CD4-positive, alpha-beta T cell (primary cell): ENCODE measurements at regions not wholly inside any gene's neighbourhood (a gene's known extent, or its start where the extent isn't known, plus 50 kb on each side); places are given as distances from the start of the nearest gene placed in this dataset.

Source experiments
- ATAC-seq: fragments of 200-7000 bp; cut with Tn5 transposase; one replicate; pipeline ENCODE4 v1.10.0; 2022; ENCODE audit warnings: mild to moderate bottlenecking; ENCODE audit not compliant: poor library complexity
- CTCF ChIA-PET: fragments of 350-600 bp; sonication (Branson Sonifier 250); formaldehyde crosslinking; loops from one replicate; lab custom pipeline; 2021; ENCODE audit warnings: antibody characterized with exemption, inconsistent platforms; lab: Charles Lee
- POLR2A ChIA-PET: fragments of 350-600 bp; sonication (Branson Sonifier 250); formaldehyde crosslinking; loops from one replicate; lab custom pipeline; 2021; ENCODE audit warnings: antibody characterized with exemption, inconsistent platforms; lab: Charles Lee
- DNase-seq, 14 experiments: peaks; one replicate each; pipeline ENCODE4 v3.0.0-alpha.2; 2013 to 2020; ENCODE audit warnings: mixed read lengths in 2 of 14
- H3K27ac ChIP-seq, 2 donors: one replicate each; pipeline versions ENCODE4 v1.5.1 to v1.7.0; 2013; ENCODE audit warnings: low read length in 2 of 2, low read depth in 1 of 2, mild to moderate bottlenecking in 1 of 2
- H3K27me3 ChIP-seq, 2 experiments: 1 replicate in 1 of 2; 2 replicates in 1 of 2; pipeline versions ENCODE4 v1.6.1 to v1.7.0; 2013; ENCODE audit warnings: low read length in 2 of 2, control low read depth in 1 of 2, mild to moderate bottlenecking in 1 of 2, moderate library complexity in 1 of 2; ENCODE audit not compliant: insufficient read depth in 2 of 2, control insufficient read depth in 1 of 2
- H3K36me3 ChIP-seq: one replicate; pipeline ENCODE4 v1.6.1; 2013; ENCODE audit warnings: low read length, control low read depth; ENCODE audit not compliant: insufficient read depth
- H3K4me1 ChIP-seq: one replicate; pipeline ENCODE4 v1.6.1; 2013; ENCODE audit warnings: low read length, control low read depth; ENCODE audit not compliant: insufficient read depth
- H3K4me3 ChIP-seq: one replicate; pipeline ENCODE4 v1.5.1; 2013; ENCODE audit warnings: mild to moderate bottlenecking, low read length, moderate library complexity
- H3K9me3 ChIP-seq, 2 experiments: 1 replicate in 1 of 2; 2 replicates in 1 of 2; pipeline versions ENCODE4 v1.6.1 to v1.7.0; 2013; ENCODE audit warnings: low read length in 2 of 2, mild to moderate bottlenecking in 2 of 2, control low read depth in 1 of 2, moderate library complexity in 1 of 2; ENCODE audit not compliant: control insufficient read depth in 1 of 2, insufficient read depth in 1 of 2
- H3K27ac Mint-ChIP-seq: one replicate; pipeline ENCODE4 v1.8.0; 2020; ENCODE audit warnings: mixed read lengths
- H3K27me3 Mint-ChIP-seq: one replicate; pipeline ENCODE4 v1.8.0; 2021; ENCODE audit warnings: mixed read lengths
- H3K36me3 Mint-ChIP-seq: one replicate; pipeline ENCODE4 v1.8.0; 2021; ENCODE audit warnings: low read depth, mixed read lengths
- H3K4me1 Mint-ChIP-seq: one replicate; pipeline ENCODE4 v1.8.0; 2021; ENCODE audit warnings: low read depth, mixed read lengths
- H3K4me3 Mint-ChIP-seq: one replicate; pipeline ENCODE4 v1.8.0; 2020; ENCODE audit warnings: mild to moderate bottlenecking, mixed read lengths
- H3K9me3 Mint-ChIP-seq: one replicate; pipeline ENCODE4 v1.8.0; 2020; ENCODE audit warnings: mixed read lengths
- intact Hi-C, 2 experiments: fragments of 100-400 bp; cut with DNase I in 1 of 2; cut with micrococcal nuclease in 1 of 2; formaldehyde crosslinking; loops; one replicate each; pipeline versions ENCODE4 v1.15.1 to v1.9.0; 2023 to 2025; cut with DNase I, micrococcal nuclease
- TF ChIP-seq, protein P1 (sequence below): fragments of 200-600 bp; IDR thresholded peaks from one replicate; pipeline ENCODE4 v1.8.0; 2022; ENCODE audit warnings: antibody characterized with exemption, mild to moderate bottlenecking

DNA sequence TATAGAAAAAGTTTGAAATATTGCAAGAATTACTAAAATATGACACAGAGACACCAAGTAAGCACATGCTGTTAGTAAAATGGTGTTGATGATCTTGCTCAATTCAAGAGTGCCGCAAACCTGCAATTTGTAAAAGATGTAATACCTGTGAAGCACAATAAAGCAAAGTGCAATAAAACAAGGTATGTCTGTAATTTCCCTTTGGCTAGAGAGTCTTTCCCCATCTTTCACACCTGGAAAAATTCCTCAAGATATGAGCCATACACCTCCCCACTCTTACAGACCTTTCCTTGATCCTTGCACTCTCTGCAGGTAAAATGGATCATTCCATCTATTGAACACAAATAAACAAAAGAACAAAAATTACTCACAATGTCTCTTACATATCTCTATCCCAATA, 597.8 kb downstream of the EFNA5 start:
- Mint-ChIP-seq H3K27ac (no peak overlapping the region), H3K36me3 (no peaks in the 10 kb centered on the region), H3K4me1 (no peaks in the 10 kb centered on the region), H3K9me3 (peaks cover 13% of the 10 kb centered on the region), H3K27me3 (no peaks in the 10 kb centered on the region), H3K4me3 (no peak overlapping the region)
- ChIA-PET POLR2A (no interaction called here), CTCF (no interaction called here)
- H3K27ac ChIP-seq = no peak overlapping the region
- no peaks in the 10 kb centered on the region for H3K27me3 ChIP-seq
- H3K9me3 ChIP-seq = peaks cover 0 to 8% of the 10 kb centered on the region in 2 experiments
- DNase-seq (no peak), ATAC-seq (no peak)
- no peak overlapping the region for H3K4me3 ChIP-seq
- no peaks in the 10 kb centered on the region for H3K36me3 ChIP-seq
- TF ChIP-seq, protein P1, sequence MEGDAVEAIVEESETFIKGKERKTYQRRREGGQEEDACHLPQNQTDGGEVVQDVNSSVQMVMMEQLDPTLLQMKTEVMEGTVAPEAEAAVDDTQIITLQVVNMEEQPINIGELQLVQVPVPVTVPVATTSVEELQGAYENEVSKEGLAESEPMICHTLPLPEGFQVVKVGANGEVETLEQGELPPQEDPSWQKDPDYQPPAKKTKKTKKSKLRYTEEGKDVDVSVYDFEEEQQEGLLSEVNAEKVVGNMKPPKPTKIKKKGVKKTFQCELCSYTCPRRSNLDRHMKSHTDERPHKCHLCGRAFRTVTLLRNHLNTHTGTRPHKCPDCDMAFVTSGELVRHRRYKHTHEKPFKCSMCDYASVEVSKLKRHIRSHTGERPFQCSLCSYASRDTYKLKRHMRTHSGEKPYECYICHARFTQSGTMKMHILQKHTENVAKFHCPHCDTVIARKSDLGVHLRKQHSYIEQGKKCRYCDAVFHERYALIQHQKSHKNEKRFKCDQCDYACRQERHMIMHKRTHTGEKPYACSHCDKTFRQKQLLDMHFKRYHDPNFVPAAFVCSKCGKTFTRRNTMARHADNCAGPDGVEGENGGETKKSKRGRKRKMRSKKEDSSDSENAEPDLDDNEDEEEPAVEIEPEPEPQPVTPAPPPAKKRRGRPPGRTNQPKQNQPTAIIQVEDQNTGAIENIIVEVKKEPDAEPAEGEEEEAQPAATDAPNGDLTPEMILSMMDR = no peak
- no peaks in the 10 kb centered on the region for H3K4me1 ChIP-seq
- intact Hi-C loops = no loop called here

DNA sequence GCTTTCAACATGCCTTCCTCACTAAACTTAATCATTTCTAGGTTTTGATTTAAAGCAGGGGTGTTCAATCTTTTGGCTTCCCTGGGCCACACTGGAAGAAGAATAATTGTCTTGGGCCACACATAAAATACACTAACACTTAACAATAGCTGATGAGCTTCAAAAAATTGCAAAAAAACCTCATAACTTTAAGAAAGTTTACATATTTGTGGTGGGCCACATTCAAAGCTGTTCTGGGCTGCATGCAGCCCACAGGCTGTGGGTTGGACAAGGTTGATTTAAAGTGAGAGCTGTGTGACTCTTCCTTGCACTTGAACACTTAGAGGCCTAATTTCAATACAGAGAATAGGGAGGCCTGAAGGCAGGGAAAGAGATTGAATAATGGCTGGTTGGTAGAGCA, 598.3 kb downstream of the EFNA5 start:
- no peak overlapping the region for H3K27ac Mint-ChIP-seq
- DNase-seq (no peak), ATAC-seq (no peak)
- H3K4me1 Mint-ChIP-seq = no peaks in the 10 kb centered on the region
- ChIA-PET POLR2A (no interaction called here), CTCF (no interaction called here)
- H3K27me3 Mint-ChIP-seq = no peaks in the 10 kb centered on the region
- no peaks in the 10 kb centered on the region for H3K4me1 ChIP-seq
- H3K36me3 Mint-ChIP-seq = no peaks in the 10 kb centered on the region
- no peak overlapping the region for H3K4me3 Mint-ChIP-seq
- no peak overlapping the region for H3K4me3 ChIP-seq
- H3K27ac ChIP-seq = no peak overlapping the region
- H3K27me3 ChIP-seq = no peaks in the 10 kb centered on the region
- TF ChIP-seq, protein P1 = no peak
- intact Hi-C loops = no loop called here
- peaks cover 0 to 9% of the 10 kb centered on the region in 2 experiments for H3K9me3 ChIP-seq
- peaks cover 13% of the 10 kb centered on the region for H3K9me3 Mint-ChIP-seq
- H3K36me3 ChIP-seq = no peaks in the 10 kb centered on the region

DNA sequence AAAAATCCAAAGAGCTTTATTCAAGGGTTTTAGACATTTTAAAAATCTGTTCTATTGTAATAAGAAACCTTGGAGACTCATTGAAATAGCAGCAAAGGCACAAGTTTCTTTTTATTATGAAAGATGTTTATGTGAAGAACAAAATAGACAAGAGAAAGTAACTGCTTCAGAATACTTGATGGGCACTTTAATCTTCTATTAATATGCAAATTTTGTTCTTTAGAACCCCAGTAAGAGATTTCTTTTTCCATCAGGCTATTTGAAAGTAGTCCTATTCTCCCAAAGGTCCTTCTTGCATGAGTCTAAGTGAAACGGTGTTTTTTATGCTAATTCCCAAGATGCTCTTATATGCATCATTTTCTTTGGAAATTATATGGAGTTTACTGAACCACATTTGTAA, 602.0 kb downstream of the EFNA5 start:
- ATAC-seq = no peak
- Histone ChIP-seq H3K4me1 (no peaks in the 10 kb centered on the region), H3K9me3 (peaks cover 0 to 8% of the 10 kb centered on the region in 2 experiments), H3K4me3 (no peak overlapping the region), H3K27ac (no peak overlapping the region), H3K36me3 (no peaks in the 10 kb centered on the region), H3K27me3 (no peaks in the 10 kb centered on the region)
- intact Hi-C loops = no loop called here
- H3K36me3 Mint-ChIP-seq = no peaks in the 10 kb centered on the region
- no peaks in the 10 kb centered on the region for H3K4me1 Mint-ChIP-seq
- no peak for DNase-seq
- H3K4me3 Mint-ChIP-seq = no peak overlapping the region
- H3K9me3 Mint-ChIP-seq = peaks cover 10% of the 10 kb centered on the region
- no peaks in the 10 kb centered on the region for H3K27me3 Mint-ChIP-seq
- no peak overlapping the region for H3K27ac Mint-ChIP-seq
- TF ChIP-seq, protein P1 = no peak
- POLR2A ChIA-PET = no interaction called here
- CTCF ChIA-PET = no interaction called here
